ENCODE measurements at regions not wholly inside any gene's neighbourhood (a gene's known extent, or its start where the extent isn't known, plus 50 kb on each side); places are given as distances from the start of the nearest gene placed in this dataset.

DNA sequence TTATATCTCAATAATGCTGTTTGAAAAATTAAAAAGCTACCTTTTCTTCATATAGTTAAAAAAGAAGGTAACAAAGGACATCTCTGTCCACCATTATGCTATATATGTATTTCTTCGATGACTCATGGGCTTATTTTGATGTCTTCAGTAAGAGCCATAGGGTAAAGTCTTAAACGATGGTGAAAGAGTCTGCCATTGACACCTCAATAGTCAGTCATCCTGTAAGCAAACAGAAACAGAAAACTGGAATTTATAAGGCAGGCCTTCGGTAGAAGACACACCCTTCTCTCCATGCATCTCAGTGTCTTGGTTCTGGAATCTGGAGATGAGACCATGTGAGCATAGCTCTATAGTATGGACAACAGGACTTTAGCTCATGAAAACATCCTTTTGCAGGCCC lies 87.0 kb upstream of the ZNF462 start:
- POLR2A ChIA-PET = no interaction called here
- Histone ChIP-seq H3K36me3 (ENCODE audit: control insufficient read depth, insufficient read depth, low read length) (no peaks in the 10 kb centered on the region), H3K27me3 (replicated peaks; ENCODE audit: control insufficient read depth, insufficient read depth, low read length) (no peaks in the 10 kb centered on the region), H3K4me3 (ENCODE audit: low read depth, low read length) (no peak overlapping the region), H3K9me3 (no peaks in the 10 kb centered on the region), H3K4me1 (0 out of 2 replicates have a peak, but pooled peaks cover 3% of the 10 kb centered on the region)
- BruUV-seq (replicated peaks) = no TSS peak
- H3K27me3 Mint-ChIP-seq (ENCODE audit: insufficient read depth, unreplicated experiment) = no peaks in the 10 kb centered on the region
- H3K27ac Mint-ChIP-seq (ENCODE audit: unreplicated experiment) = no peak overlapping the region
- no peak overlapping the region for H3K4me3 Mint-ChIP-seq (ENCODE audit: unreplicated experiment)
- CTCF ChIA-PET = no interaction called here
- DNase-seq = no peak
- no peaks in the 10 kb centered on the region for H3K4me1 Mint-ChIP-seq (ENCODE audit: low read depth, unreplicated experiment)
- TF ChIP-seq CTCF (IDR thresholded peaks at IDR 0.05; ENCODE audit: insufficient read depth in 1 of 2, low read depth in 1 of 2, low read length in 1 of 2, severe bottlenecking in 1 of 2, unreplicated experiment in 1 of 2) = no peak
- no peaks in the 10 kb centered on the region for H3K36me3 Mint-ChIP-seq (ENCODE audit: insufficient read depth, unreplicated experiment)
- intact Hi-C loops (cut with micrococcal nuclease; ENCODE audit: unreplicated experiment) = no loop called here
- H3K9me3 Mint-ChIP-seq (ENCODE audit: unreplicated experiment) = no peaks in the 10 kb centered on the region

DNA sequence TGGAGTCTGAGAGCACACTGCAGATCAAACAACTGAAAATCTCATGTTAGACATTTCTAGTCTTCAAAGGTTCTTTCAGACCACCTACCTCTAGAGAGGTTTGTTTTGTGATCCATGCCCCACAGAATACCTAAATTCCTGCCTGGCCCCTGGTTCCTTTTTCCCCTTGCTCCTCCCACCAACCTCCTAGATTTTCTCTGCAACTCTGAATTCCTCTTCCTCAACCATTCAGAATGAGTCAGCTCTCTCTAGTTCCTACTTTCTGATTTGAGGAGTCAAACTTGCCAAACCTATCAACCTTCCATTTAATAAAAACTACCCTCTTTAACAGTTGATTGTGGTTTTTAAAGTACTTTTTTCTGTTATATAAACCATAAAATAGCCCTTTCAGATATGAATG lies 83.2 kb upstream of the ZNF462 start:
- TF ChIP-seq CTCF (IDR thresholded peaks at IDR 0.05; ENCODE audit: insufficient read depth in 1 of 2, low read depth in 1 of 2, low read length in 1 of 2, severe bottlenecking in 1 of 2, unreplicated experiment in 1 of 2) = no peak
- intact Hi-C loops (cut with micrococcal nuclease; ENCODE audit: unreplicated experiment) = no loop called here

GRCh38 chr9:106783121-106783520 lies 79.8 kb upstream of the ZNF462 start:
- no peak overlapping the region for H3K4me3 Mint-ChIP-seq (ENCODE audit: unreplicated experiment)
- no peaks in the 10 kb centered on the region for H3K9me3 ChIP-seq
- H3K4me1 ChIP-seq = no peaks in the 10 kb centered on the region
- no peaks in the 10 kb centered on the region for H3K27me3 ChIP-seq (replicated peaks; ENCODE audit: control insufficient read depth, insufficient read depth, low read length)
- CTCF ChIA-PET = no interaction called here
- H3K9me3 Mint-ChIP-seq (ENCODE audit: unreplicated experiment) = no peaks in the 10 kb centered on the region
- no peak overlapping the region for H3K4me3 ChIP-seq (ENCODE audit: low read depth, low read length)
- intact Hi-C loops (cut with micrococcal nuclease; ENCODE audit: unreplicated experiment) = no loop called here
- H3K27me3 Mint-ChIP-seq (ENCODE audit: insufficient read depth, unreplicated experiment) = no peaks in the 10 kb centered on the region
- POLR2A ChIA-PET = no interaction called here
- no peak for DNase-seq
- peaks cover 6% of the 10 kb centered on the region for H3K36me3 Mint-ChIP-seq (ENCODE audit: insufficient read depth, unreplicated experiment)
- TF ChIP-seq CTCF (IDR thresholded peaks at IDR 0.05; ENCODE audit: insufficient read depth in 1 of 2, low read depth in 1 of 2, low read length in 1 of 2, severe bottlenecking in 1 of 2, unreplicated experiment in 1 of 2) = no peak
- no TSS peak for BruUV-seq (replicated peaks)
- no peaks in the 10 kb centered on the region for H3K4me1 Mint-ChIP-seq (ENCODE audit: low read depth, unreplicated experiment)
- H3K27ac Mint-ChIP-seq (ENCODE audit: unreplicated experiment) = no peak overlapping the region
- H3K36me3 ChIP-seq (ENCODE audit: control insufficient read depth, insufficient read depth, low read length) = no peaks in the 10 kb centered on the region

More for the DNA sequence above, 83.2 kb upstream of the ZNF462 start:
- Histone ChIP-seq H3K27me3 (replicated peaks; ENCODE audit: control insufficient read depth, insufficient read depth, low read length) (no peaks in the 10 kb centered on the region), H3K4me3 (ENCODE audit: low read depth, low read length) (no peak overlapping the region), H3K9me3 (no peaks in the 10 kb centered on the region), H3K4me1 (0 out of 2 replicates have a peak, but pooled peaks cover 3% of the 10 kb centered on the region), H3K36me3 (ENCODE audit: control insufficient read depth, insufficient read depth, low read length) (no peaks in the 10 kb centered on the region)
- Mint-ChIP-seq H3K4me1 (ENCODE audit: low read depth, unreplicated experiment) (no peaks in the 10 kb centered on the region), H3K4me3 (ENCODE audit: unreplicated experiment) (no peak overlapping the region), H3K9me3 (ENCODE audit: unreplicated experiment) (no peaks in the 10 kb centered on the region), H3K36me3 (ENCODE audit: insufficient read depth, unreplicated experiment) (no peaks in the 10 kb centered on the region), H3K27ac (ENCODE audit: unreplicated experiment) (no peak overlapping the region), H3K27me3 (ENCODE audit: insufficient read depth, unreplicated experiment) (no peaks in the 10 kb centered on the region)
- ChIA-PET CTCF (no interaction called here), POLR2A (no interaction called here)
- BruUV-seq (replicated peaks) = no TSS peak
- no peak for DNase-seq
